HG03095 (cell line): ENCODE measurements at regions not wholly inside any gene's neighbourhood (a gene's known extent, or its start where the extent isn't known, plus 50 kb on each side); places are given as distances from the start of the nearest gene placed in this dataset.
"Not testable (repeated sequence)": the region's sequence is repeated elsewhere in the genome, so short reads cannot be mapped to it uniquely, and the experiment has no call there.

Experiments
- ATAC-seq: cut with Tn5 transposase; IDR thresholded peaks from one replicate; pipeline ENCODE4 v1.9.1; 2021; ENCODE audit warnings: moderate library complexity; ENCODE audit not compliant: unreplicated experiment

- ATAC-seq: no peak
Observed at GRCh38 chr7:54111814-54112511, 430.2 kb upstream of the VSTM2A start.

GRCh38 chr7:54112567-54112966, 429.6 kb upstream of the VSTM2A start:
- ATAC-seq: no peak

- no peak for ATAC-seq
Observed at GRCh38 chr7:54115028-54115763, 427.0 kb upstream of the VSTM2A start.

GRCh38 chr7:54116956-54117355, 425.2 kb upstream of the VSTM2A start:
- no peak for ATAC-seq

GRCh38 chr7:54129035-54129434, 413.1 kb upstream of the VSTM2A start:
- ATAC-seq: no peak

- no peak for ATAC-seq
Observed at GRCh38 chr7:54141576-54141975, 400.6 kb upstream of the VSTM2A start.

- no peak for ATAC-seq
Observed at GRCh38 chr7:54145716-54146115, 396.5 kb upstream of the VSTM2A start.

- ATAC-seq: no peak
Observed at GRCh38 chr7:54153462-54153861, 388.7 kb upstream of the VSTM2A start.

GRCh38 chr7:54159088-54159487, 383.1 kb upstream of the VSTM2A start:
- no peak for ATAC-seq

- no peak for ATAC-seq
Observed at GRCh38 chr7:54161621-54162020, 380.6 kb upstream of the VSTM2A start.

GRCh38 chr7:54166419-54166818, 375.8 kb upstream of the VSTM2A start:
- no peak for ATAC-seq

- no peak for ATAC-seq
Observed at GRCh38 chr7:54179321-54180029, 362.7 kb upstream of the VSTM2A start.

- ATAC-seq: no peak
Observed at GRCh38 chr7:54180796-54181195, 361.4 kb upstream of the VSTM2A start.

GRCh38 chr7:54183055-54183454, 359.1 kb upstream of the VSTM2A start:
- no peak for ATAC-seq

- ATAC-seq: no peak
Observed at GRCh38 chr7:54186336-54186735, 355.8 kb upstream of the VSTM2A start.

- no peak for ATAC-seq
Observed at GRCh38 chr7:54187886-54188685, 354.1 kb upstream of the VSTM2A start.

- no peak for ATAC-seq
Observed at GRCh38 chr7:54188843-54189242, 353.3 kb upstream of the VSTM2A start.

- no peak for ATAC-seq
Observed at GRCh38 chr7:54189330-54189729, 352.8 kb upstream of the VSTM2A start.

- no peak for ATAC-seq
Observed at GRCh38 chr7:54201501-54201900, 340.7 kb upstream of the VSTM2A start.

- ATAC-seq: no peak
Observed at GRCh38 chr7:54215424-54215823, 326.8 kb upstream of the VSTM2A start.

GRCh38 chr7:54226030-54226429, 316.1 kb upstream of the VSTM2A start:
- ATAC-seq: not testable (repeated sequence)
